Muscle layer of duodenum (tissue), 2 donors: ENCODE measurements at regions not wholly inside any gene's neighbourhood (a gene's known extent, or its start where the extent isn't known, plus 50 kb on each side); places are given as distances from the start of the nearest gene placed in this dataset.

ENCODE experiments used
- H3K27ac ChIP-seq: one replicate; pipeline ENCODE4 v1.7.0; 2013; ENCODE audit warnings: mild to moderate bottlenecking, low read length
- H3K27me3 ChIP-seq: one replicate; pipeline ENCODE4 v1.7.0; 2013; ENCODE audit warnings: low read depth, mild to moderate bottlenecking, control low read depth, low read length
- H3K36me3 ChIP-seq, 2 donors: one replicate each; pipeline ENCODE4 v1.7.0; 2013; ENCODE audit warnings: low read length in 2 of 2, control low read depth in 1 of 2, mild to moderate bottlenecking in 1 of 2; ENCODE audit not compliant: insufficient read depth in 2 of 2, control insufficient read depth in 1 of 2
- H3K4me1 ChIP-seq, 2 donors: one replicate each; pipeline ENCODE4 v1.7.0; 2013; ENCODE audit warnings: low read length in 2 of 2, mild to moderate bottlenecking in 2 of 2, control low read depth in 1 of 2, moderate library complexity in 1 of 2; ENCODE audit not compliant: insufficient read depth in 2 of 2, control insufficient read depth in 1 of 2
- H3K4me3 ChIP-seq, 2 donors: one replicate each; pipeline ENCODE4 v1.7.0; 2013; ENCODE audit warnings: low read length in 2 of 2, low read depth in 1 of 2, mild to moderate bottlenecking in 1 of 2
- H3K9me3 ChIP-seq, 2 donors: one replicate each; pipeline ENCODE4 v1.7.0; 2013; ENCODE audit warnings: low read length in 2 of 2, control low read depth in 1 of 2, mild to moderate bottlenecking in 1 of 2; ENCODE audit not compliant: control insufficient read depth in 1 of 2
- donor health status: healthy.

DNA sequence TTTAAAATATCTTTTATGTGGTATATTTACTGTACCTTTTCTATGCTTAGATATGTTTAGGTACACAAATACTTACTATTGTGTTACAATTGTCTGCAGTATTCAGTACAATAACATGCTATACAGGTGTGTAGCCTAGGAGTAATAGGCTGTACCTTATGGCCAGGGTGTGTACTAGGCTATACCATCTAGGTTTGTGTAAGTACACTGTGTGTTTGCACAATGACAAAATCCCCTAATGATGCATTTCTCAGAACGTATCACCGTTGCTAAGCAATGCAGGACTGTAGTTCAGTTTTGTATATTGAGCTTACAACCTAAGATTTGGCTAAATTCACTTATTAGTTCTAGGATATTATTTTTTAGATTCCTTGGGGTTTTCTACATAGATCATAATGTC lies 332.3 kb upstream of the HS6ST1 start:
- Histone ChIP-seq H3K36me3 (no peaks in the 10 kb centered on the region), H3K4me3 (no peak overlapping the region), H3K27ac (no peak overlapping the region), H3K4me1 (no peaks in the 10 kb centered on the region), H3K27me3 (no peaks in the 10 kb centered on the region), H3K9me3 (peaks cover 0 to 2% of the 10 kb centered on the region in 2 donors)

DNA sequence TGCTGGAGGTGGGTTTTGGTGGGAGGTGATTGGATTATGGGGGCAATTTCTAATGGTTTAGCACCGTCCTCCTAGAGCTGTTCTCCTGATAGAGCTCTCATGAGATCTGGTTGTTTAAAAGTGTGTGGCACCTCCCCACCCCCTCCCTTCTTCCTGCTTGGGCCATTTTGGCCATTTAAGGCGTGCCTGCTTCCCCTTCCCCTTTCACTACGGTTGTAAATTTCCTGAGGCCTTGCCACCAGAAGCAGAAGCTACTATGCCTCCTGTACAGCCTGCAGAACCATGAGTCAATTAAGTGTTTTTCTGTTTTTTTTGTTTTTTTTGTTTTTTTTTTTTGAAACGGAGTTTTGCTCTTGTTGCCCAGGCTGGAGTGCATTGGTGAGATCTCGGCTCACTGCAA lies 335.7 kb upstream of the HS6ST1 start:
- H3K27me3 ChIP-seq, result no peaks in the 10 kb centered on the region
- H3K9me3 ChIP-seq, result peaks cover 0 to 2% of the 10 kb centered on the region in 2 donors
- no peaks in the 10 kb centered on the region for H3K36me3 ChIP-seq
- H3K4me1 ChIP-seq, result no peaks in the 10 kb centered on the region
- H3K4me3 ChIP-seq, result no peak overlapping the region
- H3K27ac ChIP-seq, result no peak overlapping the region

DNA sequence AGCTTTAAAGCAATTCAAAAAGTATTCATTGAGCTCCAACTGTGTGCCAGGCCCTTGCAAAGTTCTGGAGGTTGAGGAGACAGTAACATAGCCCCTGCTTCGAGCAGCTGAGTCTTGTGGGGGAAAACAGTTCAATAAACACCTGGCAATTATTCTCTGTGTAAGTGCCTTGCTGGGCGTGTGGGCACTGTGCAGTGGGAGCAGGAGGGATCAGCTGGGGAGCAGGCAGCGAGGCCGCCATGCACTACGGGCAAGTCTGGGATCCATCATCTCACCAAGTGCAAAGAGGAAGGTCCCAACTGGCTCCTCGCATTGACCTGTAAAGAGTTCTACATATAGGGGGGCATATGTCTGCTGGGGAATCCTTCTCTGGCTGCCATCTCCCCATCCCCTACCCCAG lies 342.2 kb upstream of the HS6ST1 start:
- H3K4me3 ChIP-seq, result no peak overlapping the region
- H3K36me3 ChIP-seq, result no peaks in the 10 kb centered on the region
- no peak overlapping the region for H3K27ac ChIP-seq
- no peaks in the 10 kb centered on the region for H3K9me3 ChIP-seq
- H3K4me1 ChIP-seq, result no peaks in the 10 kb centered on the region
- no peaks in the 10 kb centered on the region for H3K27me3 ChIP-seq

DNA sequence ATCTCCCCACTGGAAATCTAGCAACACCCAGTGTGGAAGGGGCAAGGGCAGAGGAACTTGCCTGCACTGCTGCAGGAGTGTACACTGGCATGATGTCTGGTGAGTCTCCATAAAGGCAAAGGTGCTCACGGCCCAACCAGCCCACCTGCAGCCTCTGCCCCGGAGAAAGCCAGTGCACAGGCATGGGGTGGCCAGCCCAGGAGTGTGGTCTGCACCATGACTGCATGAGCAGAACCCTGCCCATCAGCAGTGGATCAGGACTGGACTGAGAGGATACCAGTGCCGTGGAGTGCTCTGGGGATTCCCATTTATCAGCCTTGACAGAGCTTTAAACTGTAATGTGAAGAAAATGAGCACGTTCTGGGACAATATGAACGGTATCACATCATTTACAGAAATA lies 342.6 kb upstream of the HS6ST1 start:
- no peak overlapping the region for H3K4me3 ChIP-seq
- no peaks in the 10 kb centered on the region for H3K36me3 ChIP-seq
- H3K27me3 ChIP-seq, result no peaks in the 10 kb centered on the region
- no peaks in the 10 kb centered on the region for H3K9me3 ChIP-seq
- H3K4me1 ChIP-seq, result no peaks in the 10 kb centered on the region
- H3K27ac ChIP-seq, result no peak overlapping the region

DNA sequence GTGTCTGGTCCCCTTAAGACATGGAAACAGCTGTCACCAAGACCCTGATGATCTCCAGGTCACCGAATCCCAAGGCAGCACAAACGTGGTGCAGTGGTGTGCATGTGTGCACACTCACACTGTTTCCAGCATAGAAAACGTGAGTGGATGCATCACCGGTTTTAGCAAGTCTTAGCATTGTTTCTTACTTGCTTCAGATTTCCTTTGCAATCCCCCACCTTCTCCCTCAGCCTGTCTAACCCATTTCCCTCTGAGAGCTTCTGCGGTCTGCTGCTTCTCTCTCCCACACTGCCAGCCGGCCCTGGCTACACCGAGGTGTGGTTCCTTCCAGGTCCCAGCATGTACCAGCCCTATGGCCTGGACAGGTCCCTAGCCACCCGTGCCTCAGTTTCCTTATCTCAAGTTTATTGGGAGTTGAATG lies 343.4 kb upstream of the HS6ST1 start:
- H3K27ac ChIP-seq, result no peak overlapping the region
- H3K4me3 ChIP-seq, result no peak overlapping the region
- no peaks in the 10 kb centered on the region for H3K4me1 ChIP-seq
- no peaks in the 10 kb centered on the region for H3K9me3 ChIP-seq
- no peaks in the 10 kb centered on the region for H3K36me3 ChIP-seq
- no peaks in the 10 kb centered on the region for H3K27me3 ChIP-seq

DNA sequence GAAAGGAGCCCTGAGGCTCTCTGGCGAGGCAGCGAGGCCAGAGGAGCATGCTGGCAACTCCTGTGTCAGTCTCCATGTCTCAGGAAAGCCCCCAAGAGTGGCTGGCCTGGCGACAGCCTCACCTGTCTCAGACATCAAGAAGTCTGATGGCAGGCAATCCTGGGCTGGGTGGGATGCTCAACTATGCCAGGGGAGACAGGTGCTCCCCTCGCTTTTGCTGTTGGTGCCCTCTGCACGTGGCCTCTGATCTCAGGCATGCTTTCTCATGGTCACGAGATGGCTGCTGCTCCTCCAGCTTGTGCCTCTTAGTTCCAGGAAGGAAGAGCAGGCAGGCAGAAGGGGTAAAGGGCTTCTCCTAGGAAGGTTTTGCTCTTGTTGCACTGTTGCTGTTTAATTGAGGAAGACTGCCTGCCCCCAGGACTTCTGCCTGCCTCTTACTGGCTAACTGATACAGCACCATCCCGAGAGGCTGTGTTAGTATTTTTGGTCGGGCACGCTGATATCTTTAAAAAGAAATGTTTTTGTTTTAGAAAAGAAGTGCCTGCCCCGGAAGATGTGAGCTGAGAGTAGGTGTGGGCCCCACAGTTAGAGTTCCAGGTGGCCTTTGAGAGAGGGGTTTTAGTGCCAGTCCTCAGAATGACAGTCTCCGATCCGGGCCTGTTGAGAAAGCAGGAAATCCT lies 344.8 kb upstream of the HS6ST1 start:
- Histone ChIP-seq H3K4me1 (no peaks in the 10 kb centered on the region), H3K27ac (no peak overlapping the region), H3K27me3 (no peaks in the 10 kb centered on the region), H3K4me3 (no peak overlapping the region), H3K36me3 (no peaks in the 10 kb centered on the region), H3K9me3 (no peaks in the 10 kb centered on the region)

DNA sequence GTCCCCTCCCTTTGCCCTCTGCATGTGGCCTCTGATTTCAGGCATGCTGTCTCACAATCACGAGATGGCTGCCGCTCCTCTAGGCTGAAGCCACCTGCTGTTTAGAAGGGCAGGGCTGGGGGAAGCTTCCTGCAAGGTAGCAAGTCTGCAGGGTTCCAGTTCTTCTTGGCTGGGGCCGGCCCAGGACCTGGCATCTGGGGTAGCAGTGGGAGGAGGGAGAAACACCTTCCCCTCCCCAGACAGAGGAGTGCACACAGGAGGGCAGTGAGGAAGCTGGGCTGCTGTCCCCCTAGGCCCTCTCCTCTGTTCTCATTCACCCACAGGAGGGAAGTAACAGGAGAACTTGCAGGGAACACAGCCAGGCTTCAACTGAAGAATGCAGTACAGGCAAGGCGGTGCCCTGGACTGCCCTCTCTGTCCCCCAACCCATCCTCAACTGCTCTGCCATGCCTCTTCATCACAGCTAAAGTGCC lies 345.9 kb upstream of the HS6ST1 start:
- H3K36me3 ChIP-seq, result no peaks in the 10 kb centered on the region
- no peaks in the 10 kb centered on the region for H3K4me1 ChIP-seq
- no peaks in the 10 kb centered on the region for H3K9me3 ChIP-seq
- H3K4me3 ChIP-seq, result no peak overlapping the region
- no peak overlapping the region for H3K27ac ChIP-seq
- H3K27me3 ChIP-seq, result no peaks in the 10 kb centered on the region

DNA sequence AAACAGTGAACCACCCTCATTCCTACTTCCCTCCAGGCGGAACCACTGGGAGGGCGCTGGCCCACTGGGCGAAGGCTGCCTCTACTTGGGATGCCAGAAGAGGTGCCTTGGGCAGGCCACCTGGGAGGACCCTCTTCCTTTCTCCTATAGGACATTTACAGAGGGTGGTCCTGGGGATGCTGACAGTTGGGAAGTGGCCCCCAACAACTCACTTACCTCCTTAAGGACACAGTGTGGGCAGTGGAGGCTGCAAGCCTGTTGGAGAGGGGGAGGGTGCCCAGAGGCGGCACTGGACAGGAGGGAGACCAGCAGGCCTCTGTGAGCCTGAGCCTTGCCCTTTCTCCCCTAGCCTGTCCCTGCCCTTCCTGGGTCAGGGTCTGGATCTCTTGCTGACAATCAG lies 346.4 kb upstream of the HS6ST1 start:
- H3K4me1 ChIP-seq, result no peaks in the 10 kb centered on the region
- H3K36me3 ChIP-seq, result no peaks in the 10 kb centered on the region
- H3K27me3 ChIP-seq, result no peaks in the 10 kb centered on the region
- no peak overlapping the region for H3K27ac ChIP-seq
- H3K9me3 ChIP-seq, result no peaks in the 10 kb centered on the region
- no peak overlapping the region for H3K4me3 ChIP-seq

DNA sequence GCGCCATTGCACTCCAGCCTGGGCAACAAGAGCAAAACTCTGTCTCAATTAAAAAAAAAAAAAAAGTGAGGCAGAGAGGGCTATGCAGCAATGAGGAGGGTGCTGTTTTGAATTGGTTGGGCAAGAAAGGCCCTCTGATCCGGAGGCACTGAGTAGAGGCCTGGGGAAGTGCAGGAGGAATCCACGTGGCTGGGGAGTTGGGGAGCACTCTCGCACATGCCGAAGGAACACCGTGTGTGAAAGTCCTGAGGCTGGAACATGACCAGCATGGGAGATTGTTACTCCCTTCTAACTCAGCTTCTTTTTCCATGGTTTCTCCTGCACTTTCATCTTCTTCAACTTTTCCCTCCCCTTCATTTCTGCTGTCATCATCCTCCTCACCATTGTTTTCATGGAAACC lies 347.9 kb upstream of the HS6ST1 start:
- H3K27ac ChIP-seq, result no peak overlapping the region
- no peaks in the 10 kb centered on the region for H3K27me3 ChIP-seq
- H3K4me3 ChIP-seq, result no peak overlapping the region

DNA sequence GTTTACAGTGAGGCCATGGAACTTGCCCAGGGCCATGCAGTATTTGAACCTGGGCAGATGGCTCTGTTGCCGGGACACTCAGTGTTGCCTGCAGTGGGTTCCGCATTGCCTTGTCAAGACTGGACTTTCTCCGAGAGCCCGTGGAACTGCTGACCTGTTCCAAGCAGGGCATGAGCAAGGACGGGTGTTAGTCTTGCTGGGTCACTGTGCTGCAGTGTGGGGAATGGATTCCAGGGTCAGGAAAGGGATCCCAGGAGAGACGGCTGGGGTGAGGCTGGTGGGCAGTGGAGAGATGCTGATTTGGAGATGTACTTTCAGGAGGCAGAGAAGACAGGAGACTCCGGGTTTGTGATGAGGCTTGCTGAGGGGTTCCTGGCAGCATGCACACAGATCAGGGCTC lies 348.7 kb upstream of the HS6ST1 start:
- Histone ChIP-seq H3K9me3 (no peaks in the 10 kb centered on the region), H3K4me3 (no peak overlapping the region), H3K4me1 (no peaks in the 10 kb centered on the region), H3K27me3 (no peaks in the 10 kb centered on the region), H3K27ac (no peak overlapping the region), H3K36me3 (no peaks in the 10 kb centered on the region)

More for the DNA sequence above, 347.9 kb upstream of the HS6ST1 start:
- H3K9me3 ChIP-seq, result no peaks in the 10 kb centered on the region
- no peaks in the 10 kb centered on the region for H3K4me1 ChIP-seq
- H3K36me3 ChIP-seq, result no peaks in the 10 kb centered on the region

DNA sequence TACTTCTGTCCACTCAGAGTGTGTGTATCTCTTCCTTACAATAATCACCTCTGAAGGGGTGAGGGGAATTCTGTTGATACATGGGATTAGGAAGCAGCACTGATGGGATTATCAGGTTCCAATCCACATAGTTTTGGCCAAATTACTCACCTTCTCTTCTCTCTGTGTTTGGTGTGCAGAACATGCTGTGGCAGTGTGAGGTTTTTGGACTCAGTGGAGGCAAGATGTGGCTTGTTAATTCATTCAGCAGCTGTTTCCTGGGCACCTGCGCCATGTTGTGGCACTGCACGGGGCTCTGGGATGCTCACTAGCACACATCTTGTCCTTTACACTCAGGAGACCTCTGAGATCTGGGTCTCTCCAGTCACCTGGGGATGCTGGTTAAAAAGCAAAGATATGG lies 350.3 kb upstream of the HS6ST1 start:
- H3K4me1 ChIP-seq, result no peaks in the 10 kb centered on the region
- no peaks in the 10 kb centered on the region for H3K9me3 ChIP-seq
- H3K27ac ChIP-seq, result no peak overlapping the region
- H3K4me3 ChIP-seq, result no peak overlapping the region
- no peaks in the 10 kb centered on the region for H3K36me3 ChIP-seq
- H3K27me3 ChIP-seq, result no peaks in the 10 kb centered on the region

DNA sequence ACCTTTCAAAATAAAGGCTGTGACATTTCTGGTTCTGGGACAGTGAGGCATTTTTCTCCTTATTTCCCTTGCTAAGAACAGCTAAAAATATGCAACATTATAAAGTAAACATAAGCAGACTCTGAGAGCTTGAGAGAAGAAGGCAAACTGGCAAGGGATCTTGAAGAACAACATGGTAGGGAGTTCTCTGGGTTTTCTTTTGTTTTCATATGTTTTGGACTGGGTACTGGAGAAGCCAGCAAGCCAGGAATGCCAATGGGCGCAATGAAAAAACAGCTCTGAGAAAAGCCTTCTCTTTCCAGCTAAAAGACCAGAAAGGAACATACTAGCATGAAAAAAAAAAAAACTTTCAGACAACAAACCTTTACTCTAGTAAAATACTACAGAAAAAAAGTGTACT lies 351.4 kb upstream of the HS6ST1 start:
- Histone ChIP-seq H3K27me3 (no peaks in the 10 kb centered on the region), H3K27ac (no peak overlapping the region), H3K4me1 (no peaks in the 10 kb centered on the region), H3K36me3 (no peaks in the 10 kb centered on the region), H3K9me3 (no peaks in the 10 kb centered on the region), H3K4me3 (no peak overlapping the region)
